ENCODE measurements at regions not wholly inside any gene's neighbourhood (a gene's known extent, or its start where the extent isn't known, plus 50 kb on each side); places are given as distances from the start of the nearest gene placed in this dataset.

GRCh38 chr1:29644812-29645211 lies 408.5 kb downstream of the PTPRU start:
- ChIA-PET CTCF (no interaction called here), POLR2A (no interaction called here)
- no peak overlapping the region for H3K4me3 ChIP-seq (ENCODE audit: low read depth, low read length)
- H3K27me3 ChIP-seq (ENCODE audit: control insufficient read depth, insufficient read depth, low read length): no peaks in the 10 kb centered on the region
- no peaks in the 10 kb centered on the region for H3K36me3 ChIP-seq (ENCODE audit: control insufficient read depth, insufficient read depth, low read length)
- no peak for DNase-seq (ENCODE audit: low read depth)
- TF ChIP-seq, protein P1, sequence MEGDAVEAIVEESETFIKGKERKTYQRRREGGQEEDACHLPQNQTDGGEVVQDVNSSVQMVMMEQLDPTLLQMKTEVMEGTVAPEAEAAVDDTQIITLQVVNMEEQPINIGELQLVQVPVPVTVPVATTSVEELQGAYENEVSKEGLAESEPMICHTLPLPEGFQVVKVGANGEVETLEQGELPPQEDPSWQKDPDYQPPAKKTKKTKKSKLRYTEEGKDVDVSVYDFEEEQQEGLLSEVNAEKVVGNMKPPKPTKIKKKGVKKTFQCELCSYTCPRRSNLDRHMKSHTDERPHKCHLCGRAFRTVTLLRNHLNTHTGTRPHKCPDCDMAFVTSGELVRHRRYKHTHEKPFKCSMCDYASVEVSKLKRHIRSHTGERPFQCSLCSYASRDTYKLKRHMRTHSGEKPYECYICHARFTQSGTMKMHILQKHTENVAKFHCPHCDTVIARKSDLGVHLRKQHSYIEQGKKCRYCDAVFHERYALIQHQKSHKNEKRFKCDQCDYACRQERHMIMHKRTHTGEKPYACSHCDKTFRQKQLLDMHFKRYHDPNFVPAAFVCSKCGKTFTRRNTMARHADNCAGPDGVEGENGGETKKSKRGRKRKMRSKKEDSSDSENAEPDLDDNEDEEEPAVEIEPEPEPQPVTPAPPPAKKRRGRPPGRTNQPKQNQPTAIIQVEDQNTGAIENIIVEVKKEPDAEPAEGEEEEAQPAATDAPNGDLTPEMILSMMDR (IDR thresholded peaks at IDR 0.05; ENCODE audit: insufficient read depth, low read depth, low read length): no peak

- Histone ChIP-seq H3K27me3 (ENCODE audit: control insufficient read depth, insufficient read depth, low read length) (no peaks in the 10 kb centered on the region), H3K4me3 (ENCODE audit: low read depth, low read length) (no peak overlapping the region), H3K36me3 (ENCODE audit: control insufficient read depth, insufficient read depth, low read length) (no peaks in the 10 kb centered on the region)
- ChIA-PET CTCF (no interaction called here), POLR2A (no interaction called here)
- no peak for DNase-seq (ENCODE audit: low read depth)
- TF ChIP-seq, protein P1 (IDR thresholded peaks at IDR 0.05; ENCODE audit: insufficient read depth, low read depth, low read length): no peak
These were observed 407.6 kb downstream of the PTPRU start for GRCh38 chr1:29643838-29644440.

DNA sequence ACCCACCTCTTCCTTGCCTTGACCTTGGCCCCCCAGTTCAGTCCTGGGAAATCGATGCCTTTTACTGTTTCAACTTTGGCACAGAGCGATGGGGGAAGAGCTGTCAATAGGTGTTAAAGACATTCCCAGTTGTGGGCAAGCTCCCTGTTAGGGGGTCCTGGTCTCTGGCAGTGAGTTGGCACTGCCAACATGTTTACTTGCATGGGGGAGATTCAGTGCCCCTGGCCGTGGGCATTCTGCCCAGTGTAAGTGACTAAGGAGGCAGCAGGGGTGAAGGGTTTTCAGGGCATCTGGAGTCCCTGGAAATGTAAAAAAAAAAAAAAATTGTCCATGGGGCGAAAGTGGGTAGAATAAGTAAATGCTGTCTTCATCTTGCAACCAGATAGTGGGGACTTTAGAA lies 407.0 kb downstream of the PTPRU start:
- Histone ChIP-seq H3K4me3 (ENCODE audit: low read depth, low read length) (no peak overlapping the region), H3K36me3 (ENCODE audit: control insufficient read depth, insufficient read depth, low read length) (no peaks in the 10 kb centered on the region), H3K27me3 (ENCODE audit: control insufficient read depth, insufficient read depth, low read length) (no peaks in the 10 kb centered on the region)
- ChIA-PET POLR2A (no interaction called here), CTCF (interaction anchor here (0.7 kb wide), 1 partner anchor 12 kb away, joined by 3 read pairs; no protein-coding TSS in a partner anchor)
- no peak for DNase-seq (ENCODE audit: low read depth)
- TF ChIP-seq, protein P1 (IDR thresholded peaks at IDR 0.05; ENCODE audit: insufficient read depth, low read depth, low read length): no peak

GRCh38 chr1:29642519-29642918 lies 406.2 kb downstream of the PTPRU start:
- CTCF ChIA-PET: no interaction called here
- TF ChIP-seq, protein P1 (IDR thresholded peaks at IDR 0.05; ENCODE audit: insufficient read depth, low read depth, low read length): no peak
- no peak for DNase-seq (ENCODE audit: low read depth)
- POLR2A ChIA-PET: no interaction called here
- Histone ChIP-seq H3K27me3 (ENCODE audit: control insufficient read depth, insufficient read depth, low read length) (no peaks in the 10 kb centered on the region; the same call in 1 of the 2 replicates), H3K36me3 (ENCODE audit: control insufficient read depth, insufficient read depth, low read length) (no peaks in the 10 kb centered on the region), H3K4me3 (ENCODE audit: low read depth, low read length) (no peak overlapping the region)

DNA sequence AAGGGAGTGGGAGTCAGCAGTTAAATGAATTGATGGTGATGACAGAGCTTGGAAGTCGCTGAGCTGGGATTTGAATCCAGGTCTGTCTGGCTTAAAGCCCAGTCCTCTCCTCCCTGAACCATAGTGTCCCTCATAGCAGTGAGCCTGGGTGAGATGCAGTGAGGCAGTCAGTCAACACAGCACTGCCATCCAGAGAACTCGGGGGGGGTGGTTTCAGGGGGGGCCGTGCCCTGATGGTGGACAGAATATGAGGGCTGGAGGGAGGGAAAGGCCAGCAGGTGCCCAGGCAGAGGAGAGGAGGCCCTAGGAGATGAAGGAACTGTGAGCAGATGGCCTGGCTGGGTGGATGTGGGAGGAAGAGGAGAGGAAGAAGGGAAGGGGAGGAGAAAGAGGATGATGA lies 405.6 kb downstream of the PTPRU start:
- Histone ChIP-seq H3K27me3 (ENCODE audit: control insufficient read depth, insufficient read depth, low read length) (no peaks in the 10 kb centered on the region; the same call in 1 of the 2 replicates), H3K36me3 (ENCODE audit: control insufficient read depth, insufficient read depth, low read length) (no peaks in the 10 kb centered on the region), H3K4me3 (ENCODE audit: low read depth, low read length) (no peak overlapping the region)
- no peak for DNase-seq (ENCODE audit: low read depth)
- ChIA-PET CTCF (no interaction called here), POLR2A (no interaction called here)
- TF ChIP-seq, protein P1 (IDR thresholded peaks at IDR 0.05; ENCODE audit: insufficient read depth, low read depth, low read length): no peak

Measured in BJ (cell line).